Trophoblast cell (in vitro differentiated cells and primary cell): ENCODE measurements at regions not wholly inside any gene's neighbourhood (a gene's known extent, or its start where the extent isn't known, plus 50 kb on each side); places are given as distances from the start of the nearest gene placed in this dataset.

Source experiments
- DNase-seq, 2 donors: peaks; one replicate each; pipeline ENCODE4 v3.0.0-alpha.2; 2016
- H2AFZ ChIP-seq: 2 replicates; pipeline ENCODE4 v1.6.1; 2013; ENCODE audit warnings: low read length, moderate library complexity, mild to moderate bottlenecking; ENCODE audit not compliant: insufficient read depth, poor library complexity
- H2AK5ac ChIP-seq: 2 replicates; pipeline ENCODE4 v1.6.1; 2013; ENCODE audit warnings: mild to moderate bottlenecking, low read length
- H2BK120ac ChIP-seq: 2 replicates; pipeline ENCODE4 v1.6.1; 2013; ENCODE audit warnings: low read length, mild to moderate bottlenecking, moderate library complexity; ENCODE audit not compliant: insufficient read depth, poor library complexity
- H2BK12ac ChIP-seq: 2 replicates; pipeline ENCODE4 v1.6.1; 2013; ENCODE audit warnings: mild to moderate bottlenecking, low read length, moderate library complexity
- H2BK5ac ChIP-seq: 2 replicates; pipeline ENCODE4 v1.6.1; 2013; ENCODE audit warnings: low read length, low read depth, moderate library complexity, mild to moderate bottlenecking; ENCODE audit not compliant: poor library complexity
- H3K14ac ChIP-seq: 2 replicates; pipeline ENCODE4 v1.6.1; 2013; ENCODE audit warnings: mild to moderate bottlenecking, low read length
- H3K18ac ChIP-seq: 2 replicates; pipeline ENCODE4 v1.6.1; 2013; ENCODE audit warnings: mild to moderate bottlenecking, low read length
- H3K23ac ChIP-seq: 2 replicates; pipeline ENCODE4 v1.6.1; 2013; ENCODE audit warnings: low read length
- H3K27ac ChIP-seq: 2 replicates; pipeline ENCODE4 v1.5.1; 2013; ENCODE audit warnings: low read depth, mild to moderate bottlenecking, inconsistent platforms, low read length, moderate library complexity
- H3K27me3 ChIP-seq: 2 replicates; pipeline ENCODE4 v1.6.1; 2013; ENCODE audit warnings: inconsistent platforms, mild to moderate bottlenecking, low read length, moderate library complexity; ENCODE audit not compliant: insufficient read depth
- H3K36me3 ChIP-seq, 2 experiments: 1 replicate in 1 of 2; 2 replicates in 1 of 2; pipeline ENCODE4 v1.6.1; 2013; ENCODE audit warnings: low read length in 2 of 2, mild to moderate bottlenecking in 2 of 2, moderate library complexity in 1 of 2; ENCODE audit not compliant: insufficient read depth in 2 of 2, control insufficient read depth in 1 of 2
- H3K4ac ChIP-seq: 2 replicates; pipeline ENCODE4 v1.6.1; 2013; ENCODE audit warnings: low read depth, mild to moderate bottlenecking, low read length, moderate library complexity
- H3K4me1 ChIP-seq, 2 experiments: 1 replicate in 1 of 2; 2 replicates in 1 of 2; pipeline ENCODE4 v1.6.1; 2013; ENCODE audit warnings: low read length in 2 of 2, mild to moderate bottlenecking in 2 of 2, moderate library complexity in 1 of 2; ENCODE audit not compliant: insufficient read depth in 2 of 2, control insufficient read depth in 1 of 2
- H3K4me2 ChIP-seq: 2 replicates; pipeline ENCODE4 v1.6.1; 2013; ENCODE audit warnings: inconsistent platforms, mild to moderate bottlenecking, low read length, moderate library complexity
- H3K4me3 ChIP-seq: 2 replicates; pipeline ENCODE4 v1.5.1; 2013; ENCODE audit warnings: mild to moderate bottlenecking, low read depth, low read length, inconsistent platforms
- H3K79me1 ChIP-seq: one replicate; pipeline ENCODE4 v1.6.1; 2013; ENCODE audit warnings: low read length
- H3K79me2 ChIP-seq: 2 replicates; pipeline ENCODE4 v1.6.1; 2013; ENCODE audit warnings: low read length, mild to moderate bottlenecking; ENCODE audit not compliant: control insufficient read depth, insufficient read depth, poor library complexity
- H3K9ac ChIP-seq: 2 replicates; pipeline ENCODE4 v1.6.1; 2013; ENCODE audit warnings: mild to moderate bottlenecking, low read length
- H3K9me3 ChIP-seq: 2 replicates; pipeline ENCODE4 v1.6.1; 2013; ENCODE audit warnings: low read depth, mild to moderate bottlenecking, control low read depth, inconsistent platforms, low read length; ENCODE audit not compliant: insufficient read depth
- H4K12ac ChIP-seq: 2 replicates; pipeline ENCODE4 v1.6.1; 2013; ENCODE audit warnings: low read depth, mild to moderate bottlenecking, low read length, moderate library complexity
- H4K8ac ChIP-seq: 2 replicates; pipeline ENCODE4 v1.6.1; 2013; ENCODE audit warnings: low read depth, mild to moderate bottlenecking, low read length, moderate library complexity
- H4K91ac ChIP-seq: one replicate; pipeline ENCODE4 v1.6.1; 2013; ENCODE audit warnings: low read depth, mild to moderate bottlenecking, low read length, moderate library complexity
- WGBS: extraction: QIAGEN DNeasy Blood & Tissue Kit; methylation state at CpG from one replicate; pipeline ENCODE4 v1.1.7; 2013; ENCODE audit warnings: missing lambda C conversion rate; ENCODE audit not compliant: insufficient read length, insufficient coverage; ENCODE audit errors: extremely low coverage; 5-methylcytosine and 5-hydroxymethylcytosine counted together

DNA sequence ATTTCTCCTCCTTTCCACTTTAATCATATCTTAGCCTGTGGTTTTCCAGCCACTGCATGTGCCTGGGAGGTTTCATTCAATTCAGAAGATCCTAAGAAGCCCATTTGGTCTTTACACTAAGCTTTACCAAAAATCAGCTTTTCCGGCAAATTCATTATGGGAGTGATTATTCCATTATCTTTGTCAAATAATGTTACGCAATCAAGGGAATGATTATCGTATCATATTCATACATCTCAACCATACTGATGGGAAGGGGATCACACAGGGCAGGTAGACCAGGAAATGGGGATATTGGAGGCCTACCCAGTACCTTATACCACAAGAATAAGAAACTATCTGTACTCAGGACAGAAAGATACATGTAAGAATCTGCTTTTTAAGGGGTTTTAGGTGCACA, 440.5 kb downstream of the GPATCH2 start:
- no peak for DNase-seq
- no peak overlapping the region for H2BK5ac ChIP-seq
- no peak overlapping the region for H2AFZ ChIP-seq
- H2BK120ac ChIP-seq: no peak overlapping the region
- H4K8ac ChIP-seq: no peak overlapping the region
- H3K18ac ChIP-seq: no peak overlapping the region
- H3K36me3 ChIP-seq: no peaks in the 10 kb centered on the region
- H4K12ac ChIP-seq: no peak overlapping the region
- no peak overlapping the region for H3K23ac ChIP-seq
- H4K91ac ChIP-seq: no peak overlapping the region
- no peaks in the 10 kb centered on the region for H3K79me2 ChIP-seq
- H2AK5ac ChIP-seq: no peak overlapping the region
- no peaks in the 10 kb centered on the region for H3K79me1 ChIP-seq
- H3K27me3 ChIP-seq: no peaks in the 10 kb centered on the region
- no peak overlapping the region for H3K14ac ChIP-seq
- no peak overlapping the region for H3K4ac ChIP-seq
- no peaks in the 10 kb centered on the region for H3K4me1 ChIP-seq
- H3K4me2 ChIP-seq: no peak overlapping the region
- H3K4me3 ChIP-seq: no peak overlapping the region
- no peak overlapping the region for H3K9ac ChIP-seq
- H3K9me3 ChIP-seq: no peaks in the 10 kb centered on the region
- no peak overlapping the region for H3K27ac ChIP-seq
- WGBS: no CpG with 5 or more reads among the region's 3 CpGs
- H2BK12ac ChIP-seq: no peak overlapping the region

DNA sequence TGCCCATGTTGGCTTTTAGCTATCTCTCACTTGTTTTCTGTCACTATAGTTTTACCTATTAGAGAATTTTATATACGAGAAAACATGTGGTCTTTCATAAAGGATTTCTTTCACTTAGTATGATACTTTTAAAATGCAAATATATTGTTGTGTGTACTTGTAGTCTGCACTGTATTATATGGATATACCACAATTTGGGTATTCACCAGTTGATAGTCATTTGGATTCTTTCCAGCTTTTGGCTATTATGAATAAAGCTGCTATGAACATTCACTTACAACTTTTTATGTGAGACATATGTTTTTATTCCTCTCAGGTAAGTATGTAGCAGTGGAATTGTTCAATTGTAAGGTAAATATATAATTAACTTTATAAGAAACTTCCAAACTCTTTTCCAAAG, 441.5 kb downstream of the GPATCH2 start:
- no peak overlapping the region for H2AFZ ChIP-seq
- H4K8ac ChIP-seq: no peak overlapping the region
- H3K14ac ChIP-seq: no peak overlapping the region
- no peaks in the 10 kb centered on the region for H3K79me1 ChIP-seq
- H2BK12ac ChIP-seq: no peak overlapping the region
- no peak overlapping the region for H2AK5ac ChIP-seq
- H3K4me3 ChIP-seq: no peak overlapping the region
- no peak overlapping the region for H4K12ac ChIP-seq
- no peaks in the 10 kb centered on the region for H3K9me3 ChIP-seq
- no peak overlapping the region for H3K9ac ChIP-seq
- no peak overlapping the region for H3K23ac ChIP-seq
- no peak overlapping the region for H2BK5ac ChIP-seq
- H3K27ac ChIP-seq: no peak overlapping the region
- H3K36me3 ChIP-seq: no peaks in the 10 kb centered on the region
- no peaks in the 10 kb centered on the region for H3K4me1 ChIP-seq
- DNase-seq: no peak
- H3K4ac ChIP-seq: no peak overlapping the region
- no peak overlapping the region for H3K4me2 ChIP-seq
- H3K27me3 ChIP-seq: no peaks in the 10 kb centered on the region
- no peaks in the 10 kb centered on the region for H3K79me2 ChIP-seq
- no CpG with 5 or more reads among the region's 1 CpG for WGBS
- no peak overlapping the region for H3K18ac ChIP-seq
- H2BK120ac ChIP-seq: no peak overlapping the region
- no peak overlapping the region for H4K91ac ChIP-seq

DNA sequence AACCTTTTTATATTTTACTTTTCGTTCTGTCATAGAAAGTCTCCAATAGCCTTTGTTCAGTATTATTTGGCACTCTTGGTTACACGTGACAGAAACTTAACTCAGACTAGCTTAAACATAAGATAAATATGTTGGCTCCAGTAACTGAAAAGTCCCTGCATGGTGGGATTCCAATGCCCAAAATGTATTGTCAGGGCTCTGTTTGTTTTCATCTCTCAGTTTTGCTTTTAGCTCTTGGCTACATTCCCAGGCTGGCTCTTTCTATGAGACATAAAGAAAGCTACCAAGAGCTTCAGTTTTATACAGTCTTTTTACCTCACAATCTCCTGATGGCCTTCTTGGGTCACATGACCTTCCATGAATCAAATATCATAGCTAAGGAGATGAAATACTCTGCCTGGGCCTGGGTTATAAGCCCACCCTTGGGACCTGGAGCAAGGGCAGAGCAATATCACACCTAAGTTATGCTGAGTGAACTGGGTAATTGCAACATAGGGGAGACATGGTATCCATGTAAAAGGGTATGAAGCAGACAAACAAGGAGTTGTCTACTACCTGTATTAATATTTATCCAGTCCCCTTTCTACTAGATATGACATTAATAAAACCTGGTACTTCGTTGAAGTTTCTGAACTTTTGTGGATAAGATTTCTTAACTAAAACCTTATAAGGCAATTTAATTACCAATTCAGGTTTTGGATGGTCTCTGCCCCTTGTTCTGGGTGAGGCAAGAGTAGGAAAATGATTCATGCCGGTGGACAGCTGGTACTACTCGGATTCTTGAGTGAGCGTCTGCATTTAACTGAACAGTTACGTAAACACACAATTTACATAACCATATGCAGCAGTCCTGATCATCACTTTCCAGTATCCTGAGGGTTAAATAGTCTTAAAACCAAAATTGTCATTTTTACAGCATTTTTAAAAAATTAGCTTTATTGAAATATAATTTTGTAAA, 442.3 kb downstream of the GPATCH2 start:
- Histone ChIP-seq H3K14ac (no peak overlapping the region), H3K27me3 (no peaks in the 10 kb centered on the region), H4K8ac (no peak overlapping the region), H2BK12ac (no peak overlapping the region), H3K4me3 (no peak overlapping the region), H3K4me2 (no peak overlapping the region), H3K23ac (no peak overlapping the region), H2BK120ac (no peak overlapping the region), H4K91ac (no peak overlapping the region), H3K18ac (no peak overlapping the region), H3K4me1 (no peaks in the 10 kb centered on the region), H2AFZ (no peak overlapping the region), H2BK5ac (no peak overlapping the region), H3K79me2 (no peaks in the 10 kb centered on the region), H3K9ac (no peak overlapping the region), H3K9me3 (no peaks in the 10 kb centered on the region), H3K36me3 (no peaks in the 10 kb centered on the region), H2AK5ac (no peak overlapping the region), H3K4ac (no peak overlapping the region), H3K79me1 (no peaks in the 10 kb centered on the region), H3K27ac (no peak overlapping the region), H4K12ac (no peak overlapping the region)
- no CpG with 5 or more reads among the region's 7 CpGs for WGBS
- peak in 1 of 2 donors; percentile 5 for DNase-seq

GRCh38 chr1:217186664-217187063, 444.2 kb downstream of the GPATCH2 start:
- no peak overlapping the region for H2BK120ac ChIP-seq
- no peaks in the 10 kb centered on the region for H3K4me1 ChIP-seq
- no peak overlapping the region for H2AK5ac ChIP-seq
- no peak overlapping the region for H3K4me2 ChIP-seq
- no peak overlapping the region for H4K8ac ChIP-seq
- H3K14ac ChIP-seq: no peak overlapping the region
- H3K36me3 ChIP-seq: no peaks in the 10 kb centered on the region
- no peaks in the 10 kb centered on the region for H3K9me3 ChIP-seq
- no peaks in the 10 kb centered on the region for H3K79me1 ChIP-seq
- H3K4me3 ChIP-seq: no peak overlapping the region
- no peak overlapping the region for H3K23ac ChIP-seq
- no peak overlapping the region for H3K4ac ChIP-seq
- H3K9ac ChIP-seq: no peak overlapping the region
- H3K18ac ChIP-seq: no peak overlapping the region
- H3K79me2 ChIP-seq: no peaks in the 10 kb centered on the region
- H3K27ac ChIP-seq: no peak overlapping the region
- H2AFZ ChIP-seq: no peak overlapping the region
- H2BK12ac ChIP-seq: no peak overlapping the region
- DNase-seq: no peak
- no peaks in the 10 kb centered on the region for H3K27me3 ChIP-seq
- H4K12ac ChIP-seq: no peak overlapping the region
- H4K91ac ChIP-seq: no peak overlapping the region
- no peak overlapping the region for H2BK5ac ChIP-seq
